T-cell (primary cell): ENCODE measurements at regions not wholly inside any gene's neighbourhood (a gene's known extent, or its start where the extent isn't known, plus 50 kb on each side); places are given as distances from the start of the nearest gene placed in this dataset.

Experiments used
- ATAC-seq, 4 experiments: fragments of 200-7000 bp in 3 of 4; fragments of 150-1000 bp in 1 of 4; cut with Tn5 transposase; replicated peaks in 1 of 4; 1 replicate in 3 of 4; 2 replicates in 1 of 4; pipeline ENCODE4 v1.10.0; 2021; ENCODE audit warnings: moderate library complexity in 3 of 4, mild to moderate bottlenecking in 2 of 4, moderate number of reproducible peaks in 1 of 4
- CTCF ChIA-PET, 2 donors: fragments of 300-600 bp; sonication (Branson Sonifier 250); formaldehyde crosslinking; loops; one replicate each; lab custom pipeline; 2022; ENCODE audit warnings: antibody characterized with exemption in 2 of 2; lab: Charles Lee
- POLR2A ChIA-PET, 2 donors: fragments of 300-600 bp; sonication (Branson Sonifier 250); formaldehyde crosslinking; loops; one replicate each; lab custom pipeline; 2022; ENCODE audit warnings: antibody characterized with exemption in 2 of 2; lab: Charles Lee
- DNase-seq, 35 experiments: peaks; one replicate each; pipeline versions ENCODE4 v3.0.0 to v3.0.0-alpha.2; 2013 to 2023
- H3K27ac ChIP-seq: one replicate; pipeline ENCODE4 v1.5.1; 2013; ENCODE audit warnings: low read length
- H3K27me3 ChIP-seq, 2 experiments: replicated peaks in 1 of 2; 1 replicate in 1 of 2; 2 replicates in 1 of 2; pipeline versions ENCODE4 v1.6.1 to v1.7.0; 2013; ENCODE audit warnings: low read length in 1 of 2, mixed read lengths in 1 of 2; ENCODE audit not compliant: control insufficient read depth in 2 of 2, insufficient read depth in 2 of 2; ENCODE audit errors: extremely low read depth in 1 of 2
- H3K36me3 ChIP-seq, 2 donors: 1 replicate in 1 of 2; 2 replicates in 1 of 2; pipeline versions ENCODE4 v1.6.1 to v1.7.0; 2013; ENCODE audit warnings: low read length in 1 of 2; ENCODE audit not compliant: control insufficient read depth in 2 of 2, insufficient read depth in 1 of 2; ENCODE audit errors: extremely low read depth in 1 of 2
- H3K4me1 ChIP-seq, 2 experiments: 1 replicate in 1 of 2; 2 replicates in 1 of 2; pipeline versions ENCODE4 v1.6.1 to v1.7.0; 2013; ENCODE audit warnings: low read length in 2 of 2, mixed read lengths in 1 of 2; ENCODE audit not compliant: insufficient read depth in 2 of 2, control insufficient read depth in 1 of 2; ENCODE audit errors: extremely low read depth in 1 of 2
- H3K4me3 ChIP-seq, 2 donors: 1 replicate in 1 of 2; 2 replicates in 1 of 2; pipeline versions ENCODE4 v1.5.1 to v1.7.0; 2013; ENCODE audit warnings: mild to moderate bottlenecking in 2 of 2, low read length in 1 of 2, moderate library complexity in 1 of 2; ENCODE audit not compliant: control insufficient read depth in 1 of 2; ENCODE audit errors: extremely low read depth in 1 of 2
- H3K9me3 ChIP-seq: 2 replicates; pipeline ENCODE4 v1.7.0; 2013
- H3K27ac Mint-ChIP-seq, 2 donors: one replicate each; pipeline ENCODE4 v1.8.0; 2020 to 2021; ENCODE audit warnings: mild to moderate bottlenecking in 2 of 2, mixed read lengths in 2 of 2
- H3K27me3 Mint-ChIP-seq, 2 donors: one replicate each; pipeline ENCODE4 v1.8.0; 2021 to 2022; ENCODE audit warnings: mixed read lengths in 2 of 2
- H3K36me3 Mint-ChIP-seq: one replicate; pipeline ENCODE4 v1.8.0; 2021; ENCODE audit warnings: mixed read lengths
- H3K4me1 Mint-ChIP-seq, 3 donors: one replicate each; pipeline ENCODE4 v1.8.0; 2020 to 2022; ENCODE audit warnings: mixed read lengths in 3 of 3, mild to moderate bottlenecking in 1 of 3
- H3K4me3 Mint-ChIP-seq, 3 donors: one replicate each; pipeline ENCODE4 v1.8.0; 2020 to 2022; ENCODE audit warnings: mild to moderate bottlenecking in 3 of 3, mixed read lengths in 3 of 3, moderate library complexity in 3 of 3
- H3K9me3 Mint-ChIP-seq, 3 donors: one replicate each; pipeline ENCODE4 v1.8.0; 2020 to 2022; ENCODE audit warnings: mixed read lengths in 3 of 3
- WGBS: methylation state at CpG from one replicate; pipeline ENCODE4 v1.1.5; 2013; ENCODE audit warnings: missing lambda C conversion rate; ENCODE audit not compliant: insufficient coverage; 5-methylcytosine and 5-hydroxymethylcytosine counted together

GRCh38 chr10:23610626-23611307 lies 171.9 kb downstream of the OTUD1 start:
- Mint-ChIP-seq H3K36me3 (no peaks in the 10 kb centered on the region), H3K4me1 (no peaks in the 10 kb centered on the region), H3K27me3 (no peaks in the 10 kb centered on the region), H3K9me3 (no peaks in the 10 kb centered on the region), H3K4me3 (no peak overlapping the region), H3K27ac (no peak overlapping the region)
- Histone ChIP-seq H3K27ac (no peak overlapping the region), H3K36me3 (no peaks in the 10 kb centered on the region), H3K4me1 (no peaks in the 10 kb centered on the region), H3K9me3 (no peaks in the 10 kb centered on the region), H3K4me3 (no peak overlapping the region), H3K27me3 (no peaks in the 10 kb centered on the region)
- no peak for ATAC-seq
- WGBS = 20% methylated on average over 1 of the region's 4 CpGs
- DNase-seq = no peak
- POLR2A ChIA-PET = no interaction called here
- CTCF ChIA-PET = no interaction called here

- no CpG with 5 or more reads among the region's 6 CpGs for WGBS
- Histone ChIP-seq H3K4me3 (no peak overlapping the region), H3K4me1 (no peaks in the 10 kb centered on the region), H3K27me3 (no peaks in the 10 kb centered on the region), H3K9me3 (no peaks in the 10 kb centered on the region), H3K27ac (no peak overlapping the region), H3K36me3 (no peaks in the 10 kb centered on the region)
- POLR2A ChIA-PET = no interaction called here
- Mint-ChIP-seq H3K9me3 (no peaks in the 10 kb centered on the region), H3K36me3 (no peaks in the 10 kb centered on the region), H3K4me1 (no peaks in the 10 kb centered on the region), H3K4me3 (no peak overlapping the region), H3K27me3 (no peaks in the 10 kb centered on the region), H3K27ac (no peak overlapping the region)
- DNase-seq (no peak), ATAC-seq (no peak)
- CTCF ChIA-PET = no interaction called here
These were observed 172.6 kb downstream of the OTUD1 start for GRCh38 chr10:23611308-23612029.

- ChIA-PET POLR2A (no interaction called here), CTCF (no interaction called here)
- no peaks in the 10 kb centered on the region for H3K9me3 ChIP-seq
- H3K36me3 ChIP-seq = no peaks in the 10 kb centered on the region
- no peak overlapping the region for H3K4me3 Mint-ChIP-seq
- ATAC-seq = no peak
- no peaks in the 10 kb centered on the region for H3K27me3 ChIP-seq
- H3K27me3 Mint-ChIP-seq = no peaks in the 10 kb centered on the region
- no peak overlapping the region for H3K27ac ChIP-seq
- H3K4me3 ChIP-seq = no peak overlapping the region
- no peaks in the 10 kb centered on the region for H3K9me3 Mint-ChIP-seq
- no peaks in the 10 kb centered on the region for H3K36me3 Mint-ChIP-seq
- 83% methylated on average over 1 of the region's 2 CpGs for WGBS
- DNase-seq = no peak
- no peaks in the 10 kb centered on the region for H3K4me1 ChIP-seq
- no peak overlapping the region for H3K27ac Mint-ChIP-seq
- no peaks in the 10 kb centered on the region for H3K4me1 Mint-ChIP-seq
These were observed 175.0 kb downstream of the OTUD1 start for GRCh38 chr10:23613900-23614299.

GRCh38 chr10:23614483-23614882 lies 175.6 kb downstream of the OTUD1 start:
- H3K27ac ChIP-seq = no peak overlapping the region
- H3K9me3 ChIP-seq = no peaks in the 10 kb centered on the region
- ChIA-PET CTCF (no interaction called here), POLR2A (no interaction called here)
- H3K27me3 ChIP-seq = no peaks in the 10 kb centered on the region
- no peak for DNase-seq
- H3K4me1 ChIP-seq = no peaks in the 10 kb centered on the region
- Mint-ChIP-seq H3K27ac (no peak overlapping the region), H3K4me3 (no peak overlapping the region), H3K36me3 (no peaks in the 10 kb centered on the region), H3K9me3 (no peaks in the 10 kb centered on the region), H3K4me1 (no peaks in the 10 kb centered on the region), H3K27me3 (no peaks in the 10 kb centered on the region)
- no CpG with 5 or more reads among the region's 1 CpG for WGBS
- H3K4me3 ChIP-seq = no peak overlapping the region
- no peak for ATAC-seq
- no peaks in the 10 kb centered on the region for H3K36me3 ChIP-seq

- Histone ChIP-seq H3K36me3 (no peaks in the 10 kb centered on the region), H3K4me1 (no peaks in the 10 kb centered on the region), H3K4me3 (no peak overlapping the region), H3K27ac (no peak overlapping the region), H3K27me3 (no peaks in the 10 kb centered on the region), H3K9me3 (no peaks in the 10 kb centered on the region)
- DNase-seq (no peak), ATAC-seq (no peak)
- H3K9me3 Mint-ChIP-seq = peaks cover 4 to 13% (median 6%) of the 10 kb centered on the region in 3 donors
- peaks cover 0 to 2% of the 10 kb centered on the region in 2 donors for H3K27me3 Mint-ChIP-seq
- ChIA-PET POLR2A (no interaction called here), CTCF (no interaction called here)
- H3K4me3 Mint-ChIP-seq = no peak overlapping the region
- H3K36me3 Mint-ChIP-seq = no peaks in the 10 kb centered on the region
- no peaks in the 10 kb centered on the region for H3K4me1 Mint-ChIP-seq
- no peak overlapping the region for H3K27ac Mint-ChIP-seq
These were observed 191.5 kb downstream of the OTUD1 start for GRCh38 chr10:23630376-23630775.

GRCh38 chr10:23630885-23631284 lies 192.0 kb downstream of the OTUD1 start:
- Histone ChIP-seq H3K27ac (no peak overlapping the region), H3K36me3 (no peaks in the 10 kb centered on the region), H3K4me3 (no peak overlapping the region), H3K27me3 (no peaks in the 10 kb centered on the region), H3K9me3 (no peaks in the 10 kb centered on the region), H3K4me1 (no peaks in the 10 kb centered on the region)
- ChIA-PET POLR2A (no interaction called here), CTCF (no interaction called here)
- Mint-ChIP-seq H3K36me3 (no peaks in the 10 kb centered on the region), H3K9me3 (peaks cover 4 to 13% (median 6%) of the 10 kb centered on the region in 3 donors), H3K4me3 (no peak overlapping the region), H3K4me1 (no peaks in the 10 kb centered on the region), H3K27me3 (peaks cover 0 to 2% of the 10 kb centered on the region in 2 donors), H3K27ac (no peak overlapping the region)
- DNase-seq (no peak), ATAC-seq (no peak)
- WGBS = 80% methylated on average over 1 of the region's 3 CpGs
